ENCODE measurements at regions not wholly inside any gene's neighbourhood (a gene's known extent, or its start where the extent isn't known, plus 50 kb on each side); places are given as distances from the start of the nearest gene placed in this dataset.

DNA sequence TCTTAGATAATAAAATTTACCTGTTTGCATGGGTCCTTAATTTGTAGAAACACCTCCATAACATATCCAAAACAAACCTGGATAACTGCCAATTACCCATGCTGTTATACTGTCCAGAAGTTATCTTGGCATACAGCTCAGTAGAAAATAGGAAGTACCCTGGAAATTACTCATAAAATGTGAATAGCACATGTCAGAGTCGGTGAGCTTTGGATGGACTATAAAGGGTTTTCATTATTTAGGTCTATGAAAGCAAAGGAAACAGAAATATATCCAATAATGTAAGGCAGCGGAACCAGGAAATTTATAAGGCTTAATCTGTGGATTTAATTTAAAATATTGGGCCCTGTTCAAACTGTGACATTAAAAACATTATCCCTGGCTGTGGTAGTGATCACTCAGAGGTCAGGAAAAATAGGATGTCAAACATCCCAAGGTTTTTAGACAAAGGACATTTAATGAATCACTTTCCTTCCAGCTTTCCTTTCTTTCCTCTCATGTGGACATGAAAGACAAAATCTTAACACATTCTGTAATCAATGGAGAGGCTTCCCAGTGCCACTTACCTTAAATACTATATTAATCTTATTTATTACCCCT, 459.0 kb upstream of the DPH6 start:
- DNase-seq = no peak
- intact Hi-C loops (cut with DNase I) = no loop called here
- FAIRE-seq = no peak
- Histone ChIP-seq H3K36me3 (no peaks in the 10 kb centered on the region), H3K27me3 (no peaks in the 10 kb centered on the region), H3K27ac (no peak overlapping the region), H3K4me3 (no peak overlapping the region), H3K4me1 (peaks cover 0 to 8% (median 5%) of the 10 kb centered on the region in 3 donors), H3K9me3 (no peaks in the 10 kb centered on the region)
- TF ChIP-seq, protein P1, sequence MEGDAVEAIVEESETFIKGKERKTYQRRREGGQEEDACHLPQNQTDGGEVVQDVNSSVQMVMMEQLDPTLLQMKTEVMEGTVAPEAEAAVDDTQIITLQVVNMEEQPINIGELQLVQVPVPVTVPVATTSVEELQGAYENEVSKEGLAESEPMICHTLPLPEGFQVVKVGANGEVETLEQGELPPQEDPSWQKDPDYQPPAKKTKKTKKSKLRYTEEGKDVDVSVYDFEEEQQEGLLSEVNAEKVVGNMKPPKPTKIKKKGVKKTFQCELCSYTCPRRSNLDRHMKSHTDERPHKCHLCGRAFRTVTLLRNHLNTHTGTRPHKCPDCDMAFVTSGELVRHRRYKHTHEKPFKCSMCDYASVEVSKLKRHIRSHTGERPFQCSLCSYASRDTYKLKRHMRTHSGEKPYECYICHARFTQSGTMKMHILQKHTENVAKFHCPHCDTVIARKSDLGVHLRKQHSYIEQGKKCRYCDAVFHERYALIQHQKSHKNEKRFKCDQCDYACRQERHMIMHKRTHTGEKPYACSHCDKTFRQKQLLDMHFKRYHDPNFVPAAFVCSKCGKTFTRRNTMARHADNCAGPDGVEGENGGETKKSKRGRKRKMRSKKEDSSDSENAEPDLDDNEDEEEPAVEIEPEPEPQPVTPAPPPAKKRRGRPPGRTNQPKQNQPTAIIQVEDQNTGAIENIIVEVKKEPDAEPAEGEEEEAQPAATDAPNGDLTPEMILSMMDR (IDR thresholded peaks at IDR 0.05) = no peak
- 90 to 95% methylated on average over 2 of the region's 2 CpGs for WGBS, 2 donors
- ATAC-seq = no peak

DNA sequence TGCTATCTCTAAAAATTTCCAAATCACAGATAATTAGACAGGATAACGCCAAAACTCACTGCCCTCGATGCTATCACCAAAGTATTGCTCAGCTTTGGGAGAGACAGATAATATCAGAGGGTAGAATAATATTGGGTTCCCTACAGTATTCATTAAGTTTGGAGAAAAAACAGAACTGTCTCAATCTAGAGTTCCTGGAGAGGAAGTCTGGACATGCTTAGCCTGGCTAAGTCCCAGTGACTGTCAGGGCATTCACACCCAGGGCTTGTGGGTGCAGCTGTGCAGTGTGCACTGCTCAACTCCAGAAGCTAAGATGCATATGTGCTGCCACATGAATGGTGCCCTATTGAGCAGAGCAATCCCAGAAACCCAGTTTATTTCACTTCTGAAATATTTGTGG, 459.6 kb upstream of the DPH6 start:
- no peak for FAIRE-seq

DNA sequence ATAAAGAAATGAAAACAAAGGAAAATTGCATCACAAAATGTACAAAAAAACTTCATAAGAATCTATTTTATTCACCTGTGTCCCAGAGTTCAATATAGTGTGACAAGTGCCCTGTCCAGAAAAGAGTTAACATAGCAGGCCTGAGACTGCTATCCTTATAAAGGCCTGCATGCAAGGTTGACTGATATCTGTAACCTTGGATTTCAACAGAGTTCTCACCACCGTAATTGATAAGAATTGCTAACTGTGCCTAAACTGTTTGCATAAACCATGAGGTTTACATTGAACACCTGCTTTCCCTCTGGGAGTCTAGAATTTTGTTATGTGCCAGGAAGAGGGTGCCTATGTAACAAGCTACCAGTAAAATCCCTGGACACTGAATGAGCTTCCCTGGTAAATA, 461.7 kb upstream of the DPH6 start:
- 14 to 24% methylated on average over 1 of the region's 1 CpG for WGBS, 2 donors
- H3K4me3 ChIP-seq = no peak overlapping the region
- ATAC-seq (peak in 3 of 4 donors; percentile 68 to 91 (median 71)), DNase-seq (no peak), FAIRE-seq (no peak)
- no peaks in the 10 kb centered on the region for H3K36me3 ChIP-seq
- H3K27ac ChIP-seq = no peak overlapping the region
- TF ChIP-seq, protein P1 (IDR thresholded peaks at IDR 0.05) = no peak
- H3K4me1 ChIP-seq = peaks cover 0 to 8% (median 5%) of the 10 kb centered on the region in 3 donors
- intact Hi-C loops (cut with DNase I) = no loop called here
- H3K27me3 ChIP-seq = no peaks in the 10 kb centered on the region
- H3K9me3 ChIP-seq = no peaks in the 10 kb centered on the region

More for the DNA sequence above, 459.6 kb upstream of the DPH6 start:
- Histone ChIP-seq H3K9me3 (no peaks in the 10 kb centered on the region), H3K36me3 (no peaks in the 10 kb centered on the region), H3K27ac (no peak overlapping the region), H3K4me3 (no peak overlapping the region), H3K4me1 (peaks cover 0 to 8% (median 5%) of the 10 kb centered on the region in 3 donors), H3K27me3 (no peaks in the 10 kb centered on the region)
- DNase-seq (no peak), ATAC-seq (no peak)
- intact Hi-C loops (cut with DNase I) = no loop called here
- 79 to 85% methylated on average over 2 of the region's 2 CpGs for WGBS, 2 donors
- TF ChIP-seq, protein P1 (IDR thresholded peaks at IDR 0.05) = no peak

DNA sequence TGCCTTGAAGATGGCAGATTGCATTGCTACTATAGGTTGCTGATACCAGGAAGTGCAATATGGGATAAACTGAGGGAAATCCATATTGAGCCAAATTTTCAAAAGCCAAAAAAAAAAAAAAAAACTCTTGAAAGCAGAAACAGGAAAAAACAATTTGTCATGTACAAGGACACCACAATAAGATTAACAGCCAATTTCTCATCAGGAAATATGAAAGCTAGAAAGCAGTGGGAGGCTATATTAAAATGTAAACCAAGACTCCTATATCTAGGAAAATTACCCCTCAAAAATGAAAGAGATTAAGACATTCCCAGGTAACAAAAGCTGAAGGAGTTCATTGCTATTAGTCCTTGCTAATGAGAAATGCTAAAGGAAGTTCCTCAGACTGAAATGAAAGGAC, 462.8 kb upstream of the DPH6 start:
- H3K4me3 ChIP-seq = no peak overlapping the region
- H3K27ac ChIP-seq = no peak overlapping the region
- TF ChIP-seq, protein P1 (IDR thresholded peaks at IDR 0.05) = no peak
- ATAC-seq (no peak), FAIRE-seq (no peak), DNase-seq (no peak)
- no peaks in the 10 kb centered on the region for H3K36me3 ChIP-seq
- intact Hi-C loops (cut with DNase I) = no loop called here
- peaks cover 0 to 8% (median 5%) of the 10 kb centered on the region in 3 donors for H3K4me1 ChIP-seq
- H3K9me3 ChIP-seq = no peaks in the 10 kb centered on the region
- no peaks in the 10 kb centered on the region for H3K27me3 ChIP-seq

DNA sequence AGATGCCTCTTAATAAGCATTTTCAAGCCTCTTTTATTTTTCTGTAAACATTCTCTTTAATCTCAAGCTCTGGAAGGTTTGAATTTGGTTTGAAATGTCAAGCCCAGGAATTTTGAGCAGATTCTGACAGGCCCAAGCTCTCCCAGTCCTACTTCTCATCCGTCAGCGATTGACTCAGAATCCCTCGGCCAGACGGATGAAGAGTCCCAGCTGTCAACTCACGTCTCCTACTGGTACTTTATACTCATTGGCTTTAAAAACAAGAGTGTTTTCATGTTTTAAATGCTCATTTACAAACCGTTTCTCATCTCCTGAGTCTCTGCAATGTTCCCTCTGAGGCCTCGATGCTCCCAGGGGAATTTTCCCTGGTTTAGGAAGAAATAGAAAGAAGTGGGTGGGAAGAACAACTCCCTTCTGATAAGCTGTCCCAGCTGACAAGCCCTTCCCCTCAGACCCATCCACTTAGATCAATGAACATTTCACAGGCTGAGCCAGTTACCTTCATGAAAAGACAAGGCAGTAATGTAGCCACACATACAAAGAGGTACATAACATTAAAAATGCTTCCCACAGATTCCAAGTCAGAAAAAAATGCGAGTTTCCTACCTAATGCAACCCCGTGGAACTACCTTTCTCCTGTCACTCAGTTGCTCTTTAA, 478.2 kb upstream of the DPH6 start:
- intact Hi-C loops (cut with DNase I) = no loop called here
- no peak for DNase-seq

More for the DNA sequence above, 478.2 kb upstream of the DPH6 start:
- Histone ChIP-seq H3K27ac (no peak overlapping the region), H3K4me3 (no peak overlapping the region), H3K27me3 (no peaks in the 10 kb centered on the region), H3K9me3 (no peaks in the 10 kb centered on the region), H3K4me1 (no peaks in the 10 kb centered on the region), H3K36me3 (no peaks in the 10 kb centered on the region)
- no peak for FAIRE-seq
- no peak for ATAC-seq
- 71 to 77% methylated on average over 9 of the region's 9 CpGs for WGBS, 2 donors
- TF ChIP-seq, protein P1 (IDR thresholded peaks at IDR 0.05) = no peak

Data from pancreas (tissue), 10 donors.